ENCODE measurements at regions not wholly inside any gene's neighbourhood (a gene's known extent, or its start where the extent isn't known, plus 50 kb on each side); places are given as distances from the start of the nearest gene placed in this dataset.

- TF ChIP-seq CTCF (IDR thresholded peaks at IDR 0.05) = no peak
- no peak for TF ChIP-seq POLR2AphosphoS5 (IDR thresholded peaks at IDR 0.05)
- no peak for TF ChIP-seq EP300 (IDR thresholded peaks at IDR 0.05)
Observed at GRCh38 chr4:11735651-11736050, 307.0 kb upstream of the HS3ST1 start.
